RCC 7860 (cell line): ENCODE measurements at regions not wholly inside any gene's neighbourhood (a gene's known extent, or its start where the extent isn't known, plus 50 kb on each side); places are given as distances from the start of the nearest gene placed in this dataset.

ENCODE experiments used
- DNase-seq: peaks from one replicate; pipeline ENCODE4 v3.0.0-alpha.2; 2015; ENCODE audit warnings: low spot score
- FAIRE-seq: peaks from 2 replicates; lab custom pipeline; 2012; peaks lifted over from hg19 to GRCh38; lab: Jason Lieb, UNC

DNA sequence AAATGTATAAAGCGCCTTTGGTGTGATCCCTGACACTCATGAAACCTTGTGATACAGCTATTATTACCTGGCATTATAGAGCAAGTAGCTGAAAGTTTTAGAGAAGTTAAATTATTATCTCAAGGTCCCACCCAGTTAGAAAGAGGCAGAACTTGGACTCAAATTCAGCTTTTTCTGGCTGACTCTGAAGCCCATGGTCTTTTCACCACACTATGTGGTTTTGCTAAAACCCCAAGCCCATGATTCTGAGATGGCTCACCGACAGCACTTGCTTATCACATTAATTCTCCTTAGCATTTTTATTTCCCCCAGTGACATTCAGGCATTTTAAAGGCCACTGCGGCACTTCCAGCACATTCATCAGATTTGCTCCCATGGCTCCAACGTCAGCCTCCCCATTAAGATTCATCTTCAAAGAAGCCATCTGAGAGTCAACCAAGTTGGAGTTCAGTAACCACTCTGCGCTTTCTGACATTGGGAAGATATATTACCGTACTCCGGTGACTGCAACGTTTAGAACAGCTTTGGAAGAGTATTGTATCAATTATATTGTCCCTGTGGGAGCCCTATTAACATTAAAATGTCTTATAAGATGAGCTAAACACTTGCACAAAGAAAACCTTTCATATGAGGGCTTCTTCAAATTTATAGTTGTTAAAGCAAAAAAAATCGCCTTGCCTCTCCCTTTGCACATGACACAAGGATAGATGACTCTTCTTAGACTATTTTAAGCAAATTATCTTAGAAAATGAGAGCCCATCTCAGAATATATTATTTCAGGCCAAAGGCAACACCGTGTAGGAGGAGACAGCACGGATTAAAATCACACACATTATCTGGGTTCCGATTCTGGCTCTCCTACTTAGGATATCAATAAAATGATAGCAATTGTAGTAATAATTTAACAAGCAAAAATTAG, 638.1 kb downstream of the ACTL7B start:
- DNase-seq (no peak), FAIRE-seq (no peak)

DNA sequence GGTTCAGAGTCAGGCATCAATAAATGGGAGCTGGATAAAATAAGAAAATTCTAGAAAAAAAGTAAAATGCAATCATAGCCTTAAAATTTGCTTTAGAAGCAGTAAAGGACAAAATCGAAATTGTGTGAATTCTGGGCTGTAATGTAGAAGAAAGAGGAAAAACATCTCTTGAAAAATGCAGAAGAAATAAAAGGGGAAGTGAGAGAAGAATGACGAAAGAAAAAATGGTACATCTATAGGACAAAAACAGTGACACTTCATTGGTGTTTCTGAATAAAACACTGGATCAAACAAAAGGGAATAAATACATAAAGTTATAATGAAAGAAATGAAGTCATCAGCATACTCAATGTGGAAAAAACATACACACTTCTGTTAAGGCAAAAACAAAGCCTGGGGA, 642.3 kb downstream of the ACTL7B start:
- DNase-seq (no peak), FAIRE-seq (no peak)

DNA sequence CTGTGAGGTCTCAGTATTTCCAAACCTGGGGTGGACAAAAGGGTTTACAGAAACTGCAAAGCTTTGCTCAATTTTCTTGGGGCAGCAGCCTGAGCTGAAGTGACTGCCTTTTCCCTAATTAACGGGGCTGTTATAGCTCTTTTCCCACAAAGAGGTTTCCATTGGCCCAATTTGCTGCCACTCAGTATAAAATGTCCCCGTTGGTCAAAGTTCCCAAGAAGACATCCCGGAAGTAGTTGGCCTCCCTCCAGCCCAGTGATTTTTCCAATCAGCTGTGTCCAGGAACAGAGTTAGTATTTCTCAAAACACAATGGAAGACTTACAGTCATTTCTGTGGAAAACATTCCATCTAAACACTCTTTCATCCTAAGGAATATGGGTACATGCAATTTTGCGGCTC, 643.6 kb downstream of the ACTL7B start:
- FAIRE-seq: no peak
- DNase-seq: no peak

DNA sequence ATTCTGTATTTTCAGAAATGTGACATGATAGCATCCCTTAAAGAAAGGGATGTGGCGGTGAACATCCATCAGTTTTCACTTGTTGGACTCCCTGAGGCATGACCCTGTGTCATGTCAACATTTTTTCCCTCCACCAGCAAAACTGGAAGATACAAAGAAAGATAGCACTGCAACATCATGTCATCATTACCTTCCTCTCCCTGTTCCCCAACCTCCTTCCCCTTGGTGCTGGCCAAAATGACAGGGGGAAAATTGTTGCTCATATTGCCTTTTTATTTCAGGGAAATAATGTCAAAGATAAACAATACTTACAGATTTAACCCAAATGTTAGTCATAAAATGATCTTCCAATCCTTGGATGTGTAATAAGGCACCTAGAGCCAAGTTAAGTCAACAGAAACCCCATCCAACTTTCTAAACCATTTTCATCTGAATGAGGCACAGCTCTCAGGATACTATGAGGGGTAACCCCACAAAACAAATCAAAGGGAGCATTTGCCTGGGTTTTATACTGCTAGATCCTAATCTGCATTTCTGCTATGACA, 644.3 kb downstream of the ACTL7B start:
- no peak for DNase-seq
- FAIRE-seq: no peak

DNA sequence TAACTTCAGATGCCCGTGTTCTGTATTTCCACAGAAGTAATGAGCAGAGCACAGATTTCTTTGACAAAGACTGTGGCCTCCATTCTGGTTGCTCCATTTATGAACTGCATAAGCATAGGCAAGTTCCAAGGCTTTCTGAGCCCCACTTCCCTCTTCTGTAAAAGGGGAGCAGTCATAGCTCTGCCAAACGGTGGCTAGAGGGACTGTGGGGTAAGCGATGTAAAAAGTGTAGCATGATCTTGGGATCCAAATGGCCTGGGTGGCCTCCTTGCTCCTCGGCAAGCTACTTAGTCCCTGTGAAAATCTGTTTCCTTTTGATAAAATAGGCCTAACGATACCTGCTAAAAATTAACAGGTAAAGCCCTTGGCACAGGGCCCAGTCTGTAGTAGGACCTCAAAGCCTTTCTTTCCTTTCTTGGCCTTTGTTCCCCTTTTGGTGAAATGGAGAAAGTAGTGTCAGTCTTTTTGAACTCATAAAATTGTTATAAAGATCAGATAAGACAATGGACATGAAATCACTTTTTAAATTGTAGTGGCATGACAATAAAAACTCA, 646.6 kb downstream of the ACTL7B start:
- DNase-seq (no peak), FAIRE-seq (no peak)

DNA sequence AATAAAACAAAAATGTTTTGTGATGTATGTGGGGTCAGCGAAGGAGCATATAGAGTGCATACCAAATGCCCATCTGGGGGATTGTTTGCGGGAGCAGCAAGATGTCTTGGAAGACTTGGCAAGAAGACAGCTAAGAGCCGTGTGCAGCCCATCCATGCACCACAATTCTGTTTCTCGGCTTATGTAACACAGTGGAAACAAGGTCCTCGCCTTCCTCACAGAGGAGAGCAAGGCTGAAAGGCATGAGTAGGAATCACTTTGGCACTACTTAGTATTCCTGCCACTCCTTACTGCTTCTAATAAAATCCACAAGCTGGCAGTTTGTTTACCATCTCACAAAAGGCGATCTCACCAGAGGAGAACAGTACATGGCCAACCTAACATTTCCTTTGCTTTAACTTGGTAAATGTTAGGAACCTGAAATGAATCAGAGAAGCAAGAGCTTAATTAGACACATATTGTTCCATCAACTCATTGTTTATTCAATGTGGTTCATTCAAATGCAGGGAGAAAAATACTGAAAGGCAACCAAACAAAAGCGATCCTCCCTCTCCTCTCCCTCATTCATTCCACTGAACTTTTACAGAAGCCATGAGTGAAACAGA, 648.1 kb downstream of the ACTL7B start:
- no peak for FAIRE-seq
- no peak for DNase-seq

DNA sequence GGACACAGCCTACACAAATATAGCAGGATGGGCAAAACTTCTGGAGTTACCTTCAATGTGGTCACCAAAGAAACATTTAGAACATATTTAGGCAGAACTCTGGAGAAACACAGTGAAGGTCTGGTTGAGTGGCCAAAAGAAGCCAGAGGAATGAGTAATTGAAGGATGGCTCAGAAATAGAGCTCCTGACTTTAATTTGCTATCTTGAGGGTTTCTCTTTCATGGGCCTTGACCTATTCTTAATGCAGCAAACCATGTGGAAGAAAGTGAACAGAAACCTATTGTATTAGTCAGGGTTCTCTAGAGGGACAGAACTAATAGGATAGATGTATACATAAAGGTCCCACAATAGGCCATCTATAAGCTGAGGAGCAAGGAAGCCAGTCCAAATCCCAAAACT, 650.5 kb downstream of the ACTL7B start:
- FAIRE-seq (no peak), DNase-seq (no peak)

DNA sequence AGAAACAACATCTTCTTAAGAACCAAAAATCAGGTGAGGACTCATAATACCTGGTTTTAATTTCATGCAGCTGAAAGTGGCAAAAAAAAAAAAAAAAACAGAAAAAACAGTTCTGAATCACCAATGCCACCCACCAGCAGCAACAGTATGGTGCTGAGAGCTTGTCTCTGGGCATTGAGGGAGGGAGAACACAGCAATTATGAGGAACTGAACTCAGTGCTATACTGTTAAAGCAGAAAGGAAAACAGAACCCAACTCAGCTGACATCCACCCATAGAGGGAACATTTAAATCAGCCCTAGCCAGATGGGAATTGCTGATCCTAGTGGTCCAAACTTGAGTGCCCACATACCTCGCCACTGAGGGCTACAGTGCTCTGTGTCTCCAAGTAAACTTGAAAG, 657.9 kb downstream of the ACTL7B start:
- FAIRE-seq (no peak), DNase-seq (no peak)

DNA sequence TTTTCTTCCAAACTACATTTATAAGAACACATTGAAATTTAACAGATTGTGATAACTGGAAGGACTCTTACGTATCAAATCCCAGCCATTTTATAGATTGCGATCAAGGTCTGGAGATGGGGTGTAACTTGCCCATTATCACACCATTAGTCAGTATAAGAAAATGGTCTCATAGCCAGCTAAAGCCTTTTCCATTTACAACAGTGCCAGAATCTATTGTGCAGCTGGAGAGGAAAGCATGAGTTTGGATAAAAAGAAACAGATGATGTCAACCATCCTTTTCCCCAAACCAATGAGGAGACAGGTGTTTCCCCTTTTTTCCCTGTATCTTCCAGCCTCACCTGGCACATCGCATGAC, 658.8 kb downstream of the ACTL7B start:
- no peak for DNase-seq
- no peak for FAIRE-seq

DNA sequence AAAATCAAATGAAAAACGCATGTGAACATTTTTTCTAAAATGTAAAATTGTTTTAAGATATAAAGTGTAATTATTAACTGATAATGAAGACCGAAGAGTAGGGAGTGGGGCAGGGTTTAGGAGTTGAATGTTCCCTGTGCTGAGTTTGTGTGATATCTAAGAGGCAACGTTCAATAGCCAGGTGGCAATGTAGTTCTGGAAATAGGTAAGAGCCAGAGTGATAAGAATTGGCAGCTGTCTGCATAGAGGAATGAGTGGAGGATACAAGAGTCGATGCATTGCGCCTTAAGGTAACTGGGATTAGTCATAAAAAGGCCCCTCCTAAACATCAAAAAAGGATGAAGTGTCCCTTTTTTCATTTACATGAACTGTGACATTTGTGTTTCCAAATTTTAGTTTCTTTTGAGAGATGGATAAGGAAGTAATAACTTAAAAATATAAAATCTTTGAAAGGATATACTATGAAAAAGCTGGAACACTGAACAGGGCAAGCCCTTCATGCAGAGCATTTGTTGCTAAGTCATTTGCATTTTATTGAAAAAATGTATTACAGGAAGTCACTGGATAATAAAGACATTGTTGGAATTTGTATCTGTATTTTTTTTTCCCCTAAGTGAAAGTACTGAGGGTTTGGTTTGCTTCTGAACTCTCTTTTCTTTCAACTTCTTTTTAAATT, 659.3 kb downstream of the ACTL7B start:
- DNase-seq: no peak
- FAIRE-seq: no peak

DNA sequence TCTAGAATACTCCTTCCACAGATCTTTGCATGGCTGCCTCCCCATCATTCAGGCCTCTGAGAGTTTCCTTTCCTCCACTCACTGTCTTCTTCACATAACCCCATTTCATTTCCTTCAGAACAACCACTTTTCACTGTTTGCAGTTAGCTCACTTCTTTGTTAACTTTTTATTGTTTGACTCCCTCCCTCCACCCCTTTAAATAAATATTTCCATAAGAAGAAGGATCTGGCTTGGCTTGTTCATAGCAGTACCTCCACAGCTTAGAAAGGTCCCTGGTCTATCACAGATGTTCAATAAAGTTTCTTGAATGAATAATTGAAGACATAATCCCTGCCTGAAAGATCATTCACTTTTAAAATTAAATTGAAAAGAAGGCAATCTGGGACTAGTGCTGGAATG, 661.6 kb downstream of the ACTL7B start:
- FAIRE-seq (no peak), DNase-seq (no peak)

DNA sequence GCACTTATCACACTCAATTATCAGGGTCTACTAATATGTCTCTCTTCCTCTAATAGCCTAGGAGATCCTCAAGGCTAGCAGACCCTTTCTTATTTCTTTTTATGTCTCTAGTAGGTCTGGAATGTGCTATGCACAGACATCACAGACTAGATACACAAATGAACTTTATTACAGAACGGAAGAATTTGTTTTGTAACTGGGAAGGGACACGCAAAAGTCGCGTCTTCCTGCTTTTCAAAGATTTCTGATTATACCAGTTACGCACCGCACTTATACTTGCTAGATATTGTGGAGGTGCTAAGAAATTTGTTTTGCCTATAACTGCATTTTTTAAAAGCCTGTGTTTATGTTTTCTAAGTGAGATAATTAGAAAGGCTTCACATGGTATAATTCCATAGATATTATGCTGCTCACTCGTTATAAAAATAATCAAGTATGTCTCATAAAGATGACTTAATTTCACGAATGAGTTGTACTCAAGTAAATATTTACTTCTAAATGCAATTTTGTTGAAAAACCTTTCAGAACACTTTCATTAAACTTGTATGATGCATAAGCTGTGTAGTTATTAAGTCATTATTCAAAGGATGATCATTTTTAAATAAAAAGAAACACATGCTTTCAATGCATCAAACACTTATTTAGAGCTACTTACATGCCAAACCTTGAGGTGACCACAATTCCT, 662.6 kb downstream of the ACTL7B start:
- DNase-seq (no peak), FAIRE-seq (no peak)

DNA sequence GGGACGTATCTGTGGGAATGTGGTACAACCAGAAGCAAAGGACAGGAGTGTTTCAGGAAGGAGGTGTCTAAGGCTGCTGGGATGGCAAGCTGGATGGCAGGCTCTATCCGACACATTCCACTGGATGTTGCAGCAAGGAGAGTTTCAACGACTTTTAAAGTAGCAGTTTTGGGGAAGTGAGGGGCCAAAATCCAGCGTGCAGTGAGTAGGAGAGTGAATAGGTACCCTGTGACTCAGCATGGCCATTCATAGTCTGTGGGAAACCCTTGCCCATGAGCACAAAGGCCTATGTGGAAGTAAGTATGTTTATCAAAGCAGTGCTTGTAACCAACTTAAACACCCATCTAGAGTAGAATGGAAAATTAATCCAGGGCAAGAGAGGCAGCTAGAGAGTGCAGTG, 664.7 kb downstream of the ACTL7B start:
- FAIRE-seq (no peak), DNase-seq (no peak)

DNA sequence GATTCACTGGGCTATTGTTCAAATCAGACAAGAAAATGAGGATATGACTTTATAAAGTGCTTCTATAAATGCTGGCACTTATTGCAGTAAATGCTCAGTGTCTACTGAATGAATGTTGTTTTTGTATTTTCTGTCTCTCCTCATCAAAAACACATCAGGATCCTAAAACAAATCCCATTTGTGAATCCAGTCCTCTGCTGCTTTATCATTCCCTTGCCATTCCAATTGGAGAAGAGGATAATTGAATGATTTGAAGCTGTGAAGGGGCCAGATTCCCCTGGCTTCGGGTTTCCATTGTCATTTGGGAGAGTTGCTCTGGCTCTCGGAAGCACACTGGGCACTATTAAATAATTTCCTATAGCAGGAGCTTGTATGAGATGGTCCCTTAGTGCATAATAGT, 666.8 kb downstream of the ACTL7B start:
- no peak for FAIRE-seq
- no peak for DNase-seq

DNA sequence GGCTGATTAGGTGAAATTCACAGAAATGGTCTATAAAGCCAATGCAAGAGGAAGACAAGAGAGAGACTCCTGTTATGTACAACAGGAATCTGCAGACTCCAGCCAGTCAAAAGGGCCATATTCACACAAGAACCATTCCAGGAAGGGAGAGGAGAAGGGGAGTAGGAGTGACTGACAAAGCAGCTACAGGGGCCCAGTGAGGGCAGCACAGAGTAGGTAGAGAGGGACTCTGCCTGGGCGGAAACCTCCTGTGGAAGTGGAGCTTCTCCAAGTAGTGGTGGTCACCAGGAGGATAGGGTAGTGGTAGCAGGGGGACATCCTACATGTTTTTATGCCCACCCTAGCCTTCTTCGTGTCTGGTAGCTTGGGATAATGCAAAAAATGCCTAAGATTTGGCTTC, 667.3 kb downstream of the ACTL7B start:
- DNase-seq: no peak
- FAIRE-seq: no peak

DNA sequence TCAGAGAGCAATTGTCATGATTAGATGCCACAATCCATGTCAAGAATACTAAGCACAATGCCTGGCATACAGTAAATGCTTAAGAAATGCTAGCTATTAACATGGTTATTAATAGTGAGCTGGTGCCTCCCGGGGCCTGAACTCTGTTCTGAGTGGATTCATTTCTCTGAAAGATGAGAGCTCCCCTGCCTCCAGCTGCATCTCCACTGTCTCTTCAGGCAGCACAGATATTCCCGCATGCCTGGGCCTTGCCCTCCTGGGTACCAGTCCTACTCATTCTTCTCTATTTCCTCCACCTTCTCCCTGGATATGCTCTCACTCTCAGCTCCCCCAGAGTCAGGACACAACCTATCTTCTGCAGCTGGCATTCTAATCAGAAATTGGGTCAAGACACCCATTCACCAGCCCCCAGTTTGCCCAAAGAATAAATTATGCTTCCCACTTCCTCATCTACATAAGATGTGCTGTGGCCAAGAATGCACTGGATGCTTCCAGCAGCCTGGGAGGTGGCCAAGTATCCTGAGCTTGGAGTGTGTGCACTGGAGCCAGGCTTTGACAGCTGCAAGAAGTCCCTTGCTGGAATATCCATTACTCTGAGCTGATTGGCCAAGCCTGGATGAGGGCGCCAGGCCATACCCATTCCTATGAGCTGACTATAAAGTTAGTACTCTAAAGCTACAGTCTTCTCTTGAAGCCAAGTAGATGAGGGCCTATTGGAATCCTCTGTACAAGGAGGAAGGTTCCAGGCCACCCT, 669.0 kb downstream of the ACTL7B start:
- FAIRE-seq: no peak
- no peak for DNase-seq

DNA sequence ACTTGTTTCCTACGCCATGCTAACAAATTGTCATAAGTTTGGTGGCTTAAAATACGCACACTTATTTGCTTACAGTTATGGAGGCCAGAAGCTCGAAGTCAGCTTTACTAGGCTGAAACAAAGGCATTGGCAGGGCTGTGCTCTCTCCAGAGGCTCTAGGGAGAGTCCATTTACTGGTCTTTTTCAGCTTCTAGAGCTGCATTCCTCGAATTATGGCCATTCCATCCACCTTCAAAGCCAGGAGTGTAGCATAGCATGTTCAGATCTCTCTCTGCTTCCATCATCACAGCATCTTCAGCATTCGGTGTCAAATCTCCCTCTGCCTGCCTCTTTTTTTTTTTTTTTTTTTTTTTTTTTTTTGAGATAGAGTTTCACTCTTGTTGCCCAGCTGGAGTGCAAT, 670.2 kb downstream of the ACTL7B start:
- no peak for FAIRE-seq
- DNase-seq: no peak

DNA sequence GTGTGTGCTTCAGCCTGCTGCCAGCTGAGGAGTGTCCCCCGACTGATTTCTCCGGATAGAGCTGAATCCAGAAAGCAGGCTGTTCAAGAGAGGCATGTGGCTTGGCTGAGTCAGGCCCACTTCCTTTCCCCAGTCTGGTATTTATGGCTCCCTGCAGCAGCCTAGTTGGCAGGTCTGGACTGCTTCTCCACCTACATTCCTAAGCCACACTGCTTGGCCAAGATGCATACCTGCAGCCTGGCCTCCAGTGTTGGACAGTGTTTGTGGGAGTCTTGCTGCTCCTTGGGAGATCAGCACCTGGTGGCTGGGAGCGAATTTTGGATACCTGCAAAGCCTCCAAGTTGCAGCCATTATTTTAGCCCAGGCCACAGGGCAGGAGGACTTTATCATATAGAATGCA, 670.8 kb downstream of the ACTL7B start:
- peak; percentile 35 for FAIRE-seq
- peak; percentile 58 for DNase-seq

DNA sequence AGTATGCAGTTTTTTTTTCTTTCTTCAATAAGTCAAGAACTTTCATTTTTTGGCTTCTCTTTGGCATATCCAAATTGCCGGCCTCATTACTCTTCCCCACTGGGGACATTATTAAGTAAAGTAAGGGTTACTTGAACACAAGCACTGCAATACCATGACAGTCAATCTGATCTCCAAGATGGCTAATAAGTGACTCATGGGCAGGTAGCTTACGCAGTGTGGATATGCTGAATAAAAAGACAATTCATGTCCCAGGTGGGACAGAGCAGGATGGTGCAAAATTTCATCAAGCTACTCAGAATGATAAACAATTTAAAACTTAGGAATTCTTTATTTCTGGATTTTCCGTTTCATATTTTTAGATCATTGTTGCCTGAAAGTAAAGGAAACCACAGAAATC, 671.8 kb downstream of the ACTL7B start:
- FAIRE-seq: no peak
- DNase-seq: no peak

DNA sequence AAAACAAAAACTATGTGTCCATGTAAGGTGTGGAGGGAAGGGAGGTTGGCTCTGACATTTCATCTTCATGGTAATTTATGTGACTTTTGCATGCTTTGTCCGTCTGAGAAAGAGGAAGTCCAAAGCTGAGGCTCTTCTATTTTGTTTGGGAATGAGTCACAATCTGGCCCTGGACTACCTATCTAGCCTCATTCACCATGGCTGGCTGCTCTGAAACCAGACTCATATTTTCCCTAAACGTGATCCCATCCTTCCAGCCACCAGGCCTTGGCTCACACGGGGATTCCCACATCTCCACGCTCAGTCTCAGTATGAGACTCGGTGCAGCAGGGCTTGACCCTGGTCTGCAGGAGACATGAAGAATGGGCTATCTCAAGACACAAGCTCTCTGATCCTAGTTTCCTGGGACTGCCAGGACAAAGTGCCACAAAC, 672.8 kb downstream of the ACTL7B start:
- FAIRE-seq (peak; percentile 83), DNase-seq (peak; percentile 79)
